GM04503 (cell line): ENCODE measurements at regions not wholly inside any gene's neighbourhood (a gene's known extent, or its start where the extent isn't known, plus 50 kb on each side); places are given as distances from the start of the nearest gene placed in this dataset.
"Not testable (repeated sequence)": the region's sequence is repeated elsewhere in the genome, so short reads cannot be mapped to it uniquely, and the experiment has no call there.

ENCODE experiments used
- DNase-seq: peaks from one replicate; pipeline ENCODE4 v3.0.0-alpha.2; 2012; ENCODE audit warnings: low read depth

- DNase-seq, result peak; percentile 80
Observed at GRCh38 chr2:181790716-181791649, 100.5 kb upstream of the ITPRID2 start.

GRCh38 chr2:181792906-181793305 is 98.6 kb upstream of the ITPRID2 start:
- no peak for DNase-seq

DNA sequence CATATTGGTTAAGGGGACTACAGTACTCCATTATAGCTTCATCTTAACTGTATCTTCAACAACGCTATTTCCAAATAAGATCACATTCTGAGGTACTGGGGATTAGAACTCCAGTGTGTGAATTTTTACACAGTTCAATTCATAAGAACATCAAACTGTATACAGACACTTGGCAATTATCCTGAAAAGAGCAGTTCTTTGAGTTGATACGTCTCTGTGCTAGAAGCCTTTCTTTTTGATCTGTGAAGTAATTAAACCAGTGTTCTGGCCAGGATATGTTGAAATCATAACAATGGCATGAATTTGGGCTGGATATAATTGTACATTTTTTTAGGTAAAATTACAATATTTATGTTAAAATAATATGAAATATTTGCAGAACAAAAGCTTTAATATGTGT is 93.5 kb upstream of the ITPRID2 start:
- DNase-seq, result no peak

GRCh38 chr2:181802300-181802699 is 89.2 kb upstream of the ITPRID2 start:
- not testable (repeated sequence) for DNase-seq

DNA sequence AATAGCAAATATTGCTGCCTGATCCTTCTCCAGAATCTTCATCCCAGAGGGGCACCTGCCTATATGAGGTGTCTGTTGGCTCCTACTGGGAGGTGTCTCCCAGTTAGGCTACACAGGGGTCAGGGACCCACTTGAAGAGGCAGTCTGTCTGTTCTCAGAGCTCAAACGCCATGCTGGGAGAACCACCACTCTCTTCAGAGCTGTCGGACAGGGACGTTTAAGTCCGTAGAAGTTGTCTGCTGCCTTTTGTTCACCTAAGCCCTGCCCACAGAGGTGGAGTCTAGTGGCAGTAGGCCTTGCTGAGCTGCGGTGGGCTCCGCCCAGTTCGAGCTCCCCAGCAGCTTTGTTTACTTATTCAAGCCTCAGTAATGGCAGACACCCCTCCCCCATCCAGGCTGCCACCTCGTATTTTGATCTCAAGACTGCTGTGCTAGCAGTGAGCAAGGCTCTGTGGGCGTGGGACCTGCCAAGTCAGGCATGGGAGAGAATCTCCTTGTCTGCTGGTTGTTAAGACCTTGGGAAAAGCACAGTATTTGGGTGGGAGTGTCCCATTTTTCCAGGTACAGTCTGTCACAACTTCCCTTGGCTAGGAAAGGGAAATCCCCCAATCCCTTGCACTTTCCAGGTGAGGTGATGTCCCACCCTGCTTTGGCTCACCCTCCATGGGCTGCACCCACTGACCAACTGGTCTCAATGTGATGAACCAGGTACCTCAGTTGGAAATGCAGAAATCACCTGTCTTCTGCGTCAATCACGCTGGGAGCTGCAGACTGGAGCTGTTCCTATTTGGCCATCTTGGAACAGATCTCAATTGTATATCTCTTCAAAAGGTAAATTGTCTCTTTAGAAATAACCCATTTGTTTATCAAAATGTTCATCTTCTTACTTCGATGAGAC is 87.4 kb upstream of the ITPRID2 start:
- DNase-seq, result not testable (repeated sequence)

DNA sequence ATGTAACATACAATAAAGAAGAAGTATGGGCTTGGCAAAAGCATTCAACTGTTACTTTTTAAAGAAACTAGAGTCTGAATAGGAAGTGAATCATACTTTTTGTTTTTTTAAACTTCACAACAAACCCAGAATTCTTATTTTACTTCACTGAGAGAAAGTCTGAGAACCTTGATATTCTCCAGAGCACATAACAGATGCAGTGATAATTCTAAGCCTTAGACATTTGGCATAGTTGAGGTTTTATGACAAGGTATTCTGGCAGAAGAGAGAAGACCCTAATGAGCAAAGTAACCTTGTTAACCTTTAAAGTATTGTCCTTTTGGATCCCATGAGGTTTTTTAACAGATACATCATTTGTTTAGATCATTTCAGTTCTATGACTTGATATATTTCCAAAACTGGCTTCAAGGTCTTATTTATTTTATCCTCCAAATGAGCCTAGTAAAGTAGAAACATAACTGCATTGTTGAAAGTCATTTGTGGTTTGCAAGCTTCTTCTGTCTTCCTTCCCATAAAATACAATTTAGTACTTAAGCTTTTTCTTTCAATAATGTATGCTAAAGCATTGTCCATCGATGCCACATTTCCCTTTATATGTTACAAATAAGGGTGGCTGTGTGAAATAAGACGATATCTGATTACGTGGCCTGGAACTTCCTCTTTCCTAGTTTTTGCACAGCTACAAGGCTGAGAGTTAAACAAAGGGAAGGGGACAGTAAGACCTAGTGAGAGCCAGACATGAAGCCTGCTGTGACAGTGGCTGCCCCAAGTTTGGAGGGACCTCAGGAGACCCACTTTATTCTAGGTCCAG is 86.1 kb upstream of the ITPRID2 start:
- DNase-seq, result peak; percentile 93

GRCh38 chr2:181806039-181806392 is 85.5 kb upstream of the ITPRID2 start:
- no peak for DNase-seq

DNA sequence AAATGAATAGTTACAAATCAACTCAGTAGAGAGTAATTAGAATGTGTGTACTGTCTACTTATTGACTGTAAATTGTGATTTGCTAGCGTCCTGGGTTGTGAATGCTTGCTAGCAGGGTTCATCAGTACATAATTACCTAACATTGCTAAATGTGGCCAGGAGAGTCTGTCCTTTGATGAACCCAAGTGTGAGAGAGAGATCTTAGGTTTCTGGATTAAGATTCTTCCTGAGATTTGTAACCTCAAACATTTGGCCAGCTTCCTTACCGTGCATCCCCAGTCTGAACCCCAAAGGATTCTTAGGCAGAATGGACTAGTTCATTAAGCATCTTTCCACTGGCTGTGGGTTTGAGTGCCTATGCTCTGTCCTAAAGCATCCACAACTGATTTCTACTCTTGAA is 84.0 kb upstream of the ITPRID2 start:
- no peak for DNase-seq

DNA sequence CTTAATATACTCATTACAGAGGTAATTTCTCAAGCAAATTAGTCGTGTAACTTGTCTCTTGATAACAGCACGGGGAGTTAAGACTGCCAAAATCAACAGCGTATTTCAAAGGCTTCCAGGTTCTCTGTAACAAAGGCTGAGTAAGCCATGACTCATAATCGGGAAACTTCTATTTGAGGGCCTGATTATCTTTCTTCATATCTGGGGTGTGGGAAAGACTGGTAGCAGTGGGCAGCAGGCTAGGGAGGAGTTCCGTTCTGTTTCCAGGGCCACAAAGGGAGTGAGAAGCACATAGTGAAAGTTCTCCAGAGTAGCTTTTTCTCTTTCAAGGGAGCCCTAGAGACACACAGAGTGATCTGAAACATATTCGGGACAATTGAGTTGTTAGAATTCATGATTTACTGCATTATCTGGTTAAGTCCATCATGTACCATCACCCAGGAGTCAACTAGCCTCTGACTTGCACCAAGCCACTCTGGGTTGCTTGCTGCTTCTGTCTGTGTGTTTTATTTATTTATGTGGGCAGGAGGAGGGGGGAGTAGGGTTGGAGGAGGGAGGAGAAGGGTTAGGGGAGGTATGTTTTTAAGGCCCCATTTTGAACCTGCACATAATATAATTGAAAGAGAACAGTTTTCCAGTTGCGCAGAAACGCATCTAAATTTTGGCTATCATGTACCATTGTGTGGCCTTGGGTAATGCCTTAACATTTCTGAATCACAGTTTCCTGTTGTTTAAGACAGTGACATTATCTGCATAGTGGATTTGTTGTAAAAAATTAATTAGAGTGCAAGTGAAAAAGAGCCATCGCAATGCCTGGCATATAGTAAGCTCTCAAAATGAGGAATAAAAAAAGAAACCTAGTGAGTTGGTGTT is 80.5 kb upstream of the ITPRID2 start:
- DNase-seq, result peak; percentile 26

DNA sequence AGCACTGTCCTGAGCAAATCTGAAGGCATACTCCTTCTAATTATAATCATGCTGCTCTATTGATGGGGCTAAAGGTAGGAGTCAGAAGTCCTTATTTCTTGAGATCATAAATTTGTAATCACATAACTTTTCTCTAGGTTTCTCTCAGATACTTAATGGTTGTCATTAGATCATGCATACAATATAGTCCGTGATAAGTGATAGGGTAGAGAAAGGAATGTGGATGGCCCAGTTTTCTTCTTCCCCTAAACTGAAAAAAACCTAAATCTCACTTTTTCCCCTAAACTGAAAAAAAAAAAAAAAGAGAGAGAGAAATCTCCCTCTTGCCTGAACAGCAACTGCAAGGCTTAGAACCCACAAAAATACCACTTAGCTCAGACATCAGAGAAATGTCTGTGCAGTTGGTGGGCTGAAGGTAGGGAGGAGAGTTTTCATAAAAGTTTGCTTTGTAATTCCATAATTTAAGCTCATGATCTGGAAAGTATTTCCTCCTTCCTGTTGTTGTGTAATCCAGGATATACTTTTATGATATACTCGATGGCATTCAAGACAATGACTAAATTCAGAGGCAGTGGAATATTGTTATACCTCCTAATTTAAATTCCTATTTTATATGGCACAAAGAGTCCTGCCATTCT is 79.3 kb upstream of the ITPRID2 start:
- no peak for DNase-seq

DNA sequence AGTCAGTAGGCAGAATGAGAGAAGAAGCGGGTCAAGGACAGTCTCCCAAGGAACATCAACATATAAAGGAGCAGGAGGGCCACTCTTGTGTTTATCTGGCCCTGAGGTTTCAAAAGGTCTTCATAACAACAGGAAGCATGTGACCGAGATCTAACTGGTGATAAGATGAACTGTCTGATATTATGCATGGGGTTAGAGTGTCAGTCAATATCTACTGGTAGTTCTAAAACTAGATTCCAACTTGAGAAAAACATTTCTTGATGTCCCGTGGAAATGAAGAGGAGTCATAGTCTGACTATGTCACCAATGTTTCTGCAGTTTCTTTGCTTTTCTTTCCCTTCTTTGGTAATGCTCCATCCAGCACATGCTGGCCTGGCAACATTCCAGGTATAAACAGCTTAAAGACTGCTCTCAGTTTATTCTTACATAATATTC is 77.5 kb upstream of the ITPRID2 start:
- DNase-seq, result no peak

DNA sequence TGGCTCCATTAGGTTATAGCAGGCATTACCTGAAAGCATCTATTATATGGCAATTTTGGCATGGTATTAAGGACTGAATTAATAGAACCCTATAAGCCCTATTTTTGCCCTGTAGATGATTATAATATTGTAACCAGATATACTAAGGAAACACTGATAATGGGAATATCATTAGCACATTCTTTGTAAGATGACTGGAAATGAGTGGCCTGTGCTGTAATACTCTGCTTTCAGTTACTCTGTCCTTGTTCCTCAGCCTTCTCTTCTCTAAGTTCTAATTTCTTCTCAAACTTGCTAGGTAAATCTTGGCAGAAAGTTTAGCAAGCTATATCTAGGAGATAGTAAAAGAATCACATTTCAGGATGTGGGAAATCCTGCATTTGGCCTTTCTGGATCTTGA is 74.0 kb upstream of the ITPRID2 start:
- no peak for DNase-seq

DNA sequence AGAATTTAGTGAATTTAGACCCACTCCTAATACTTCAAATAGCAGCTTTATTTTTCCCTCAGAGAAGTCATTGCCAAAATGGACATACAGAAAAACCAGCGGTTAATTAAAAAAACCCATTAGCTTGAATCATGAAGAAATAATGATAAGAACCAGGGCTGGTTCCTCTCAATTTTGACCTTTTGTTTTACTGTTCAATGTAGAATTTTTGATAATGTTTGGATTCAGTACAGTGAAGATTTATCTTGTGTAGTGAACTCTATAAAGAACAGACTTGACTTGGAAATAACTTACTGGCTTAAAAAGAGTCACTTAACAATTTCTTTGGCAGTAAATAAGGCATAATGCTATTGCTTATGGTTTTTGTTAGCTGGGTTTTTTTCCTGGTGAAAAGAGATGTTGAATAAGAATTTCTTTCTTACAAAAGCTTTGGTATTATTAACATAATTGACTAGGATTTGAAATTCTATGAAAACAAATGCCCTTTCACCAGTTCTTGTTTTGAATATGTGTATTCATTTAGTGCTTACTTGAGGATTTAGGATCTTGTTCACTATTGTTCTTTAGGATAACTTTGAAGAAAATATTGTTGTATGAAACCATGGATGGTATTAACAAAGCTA is 73.4 kb upstream of the ITPRID2 start:
- no peak for DNase-seq

DNA sequence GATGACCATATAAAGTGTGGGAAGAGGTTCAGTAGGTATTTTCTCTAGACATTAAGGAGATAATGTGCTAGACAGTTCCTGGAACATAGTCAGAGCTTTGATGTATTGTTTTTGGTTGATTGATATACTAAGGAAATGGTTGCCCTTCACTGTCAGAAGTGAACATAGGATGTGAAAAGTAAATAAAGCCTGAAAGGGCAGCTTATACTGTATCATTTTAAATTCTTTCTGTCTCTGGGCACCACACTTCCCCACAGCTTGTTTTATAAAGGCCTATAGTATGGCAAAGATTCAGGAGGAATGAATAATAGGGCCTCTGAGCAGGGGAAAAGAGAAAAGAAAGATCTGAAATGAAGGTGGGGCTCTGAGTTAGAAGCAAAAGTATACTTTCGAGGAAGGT is 72.7 kb upstream of the ITPRID2 start:
- DNase-seq, result no peak

DNA sequence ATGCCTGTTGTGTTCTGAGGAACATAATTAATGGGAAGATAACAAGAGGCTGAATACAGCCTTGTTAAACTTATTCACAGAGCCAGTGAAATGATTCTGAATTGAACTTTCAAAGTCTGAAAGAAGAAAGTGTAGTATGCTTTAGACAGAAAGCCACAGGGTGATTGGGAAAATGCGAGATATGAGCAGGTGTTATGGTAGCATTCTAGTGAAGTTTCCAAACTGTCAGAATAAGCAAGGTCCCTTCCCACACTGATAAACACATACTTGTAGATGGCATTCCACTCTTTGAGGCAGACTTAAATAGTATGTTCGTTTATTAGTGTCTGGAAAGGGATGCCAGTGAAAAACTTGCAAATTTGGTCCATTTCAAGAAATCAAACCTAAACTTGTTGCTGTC is 70.5 kb upstream of the ITPRID2 start:
- DNase-seq, result no peak

DNA sequence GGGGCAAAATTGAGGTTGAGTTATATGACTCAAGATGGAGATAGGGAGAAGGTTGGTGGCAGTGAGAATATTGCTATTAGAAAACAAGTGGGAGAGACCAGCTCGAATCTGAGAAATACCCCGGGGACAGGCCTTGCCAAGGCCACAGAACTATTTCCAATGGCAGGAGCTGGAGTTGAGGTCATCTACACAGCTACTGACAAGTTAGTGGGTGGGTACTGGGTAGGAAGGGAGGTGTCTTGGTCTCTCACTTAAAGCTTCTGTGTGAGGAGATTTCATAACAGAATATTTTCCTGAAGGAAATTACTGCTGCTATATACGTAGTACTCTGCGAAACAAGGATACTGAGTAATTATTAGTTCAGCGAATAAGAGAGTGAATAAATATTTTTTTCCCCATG is 69.4 kb upstream of the ITPRID2 start:
- DNase-seq, result no peak

DNA sequence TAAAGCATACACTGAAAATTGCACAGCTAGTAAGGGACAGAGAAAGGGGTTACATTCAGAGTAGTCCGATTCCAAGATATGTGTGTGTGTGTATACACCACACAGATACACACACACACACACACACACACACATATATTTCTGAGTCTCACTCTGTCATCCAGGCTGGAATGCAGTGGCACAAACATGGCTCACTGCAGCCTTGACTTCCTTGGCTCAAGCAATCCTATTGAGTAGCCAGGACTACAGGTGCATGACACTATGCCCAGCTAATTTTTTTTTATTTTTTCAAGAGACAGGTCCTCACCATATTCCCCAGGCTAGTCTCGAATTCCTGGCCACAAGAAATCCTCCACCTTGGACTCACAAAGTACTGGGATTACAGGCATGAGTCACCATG is 68.1 kb upstream of the ITPRID2 start:
- no peak for DNase-seq

DNA sequence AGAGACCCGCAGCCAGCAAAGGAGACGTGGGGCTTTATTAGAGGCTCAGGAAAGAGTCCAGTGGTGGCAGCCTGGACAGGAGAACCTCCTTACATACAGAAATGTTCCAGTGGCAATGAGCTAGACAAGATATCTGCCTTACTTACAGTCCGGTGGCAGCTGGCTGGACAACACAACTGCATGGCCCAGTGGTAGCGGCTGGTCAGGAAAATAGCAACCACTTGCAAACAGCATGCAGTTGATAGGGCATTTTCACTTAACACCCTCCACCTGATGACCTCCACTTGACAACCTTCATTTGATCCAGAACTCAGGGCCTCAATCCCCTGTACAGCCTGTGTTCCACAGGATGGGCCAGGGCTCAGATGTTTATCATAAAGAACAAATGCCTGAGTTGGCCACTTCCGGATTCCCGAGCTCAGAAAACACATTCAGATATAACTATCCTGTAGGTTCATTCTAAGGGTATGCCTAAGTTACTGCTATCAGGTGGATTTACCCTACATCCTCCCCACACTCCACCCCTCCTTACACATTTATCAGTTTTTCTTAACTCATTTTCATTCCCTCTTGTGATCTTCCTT is 63.3 kb upstream of the ITPRID2 start:
- no peak for DNase-seq

GRCh38 chr2:181829230-181829629 is 62.3 kb upstream of the ITPRID2 start:
- no peak for DNase-seq

DNA sequence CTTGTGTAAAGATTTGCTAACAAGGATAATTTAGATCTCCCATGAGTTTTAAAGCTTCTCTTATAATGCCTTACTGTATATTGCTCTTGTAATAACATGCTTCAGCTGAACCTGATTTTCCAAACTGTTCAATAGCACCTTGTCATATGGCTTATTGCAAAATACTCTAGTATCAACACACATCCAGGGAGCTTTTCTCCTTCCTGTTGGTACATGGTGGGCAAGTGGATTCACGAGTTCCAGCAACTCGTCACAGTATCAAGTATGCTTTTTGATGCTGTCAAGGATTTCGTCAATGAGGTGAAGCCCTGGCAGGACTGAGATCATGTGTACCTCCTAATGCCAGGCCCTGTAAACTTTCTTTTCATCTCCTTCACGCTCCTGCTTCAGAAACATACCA is 59.5 kb upstream of the ITPRID2 start:
- DNase-seq, result no peak
